ENCODE measurements at regions not wholly inside any gene's neighbourhood (a gene's known extent, or its start where the extent isn't known, plus 50 kb on each side); places are given as distances from the start of the nearest gene placed in this dataset.

DNA sequence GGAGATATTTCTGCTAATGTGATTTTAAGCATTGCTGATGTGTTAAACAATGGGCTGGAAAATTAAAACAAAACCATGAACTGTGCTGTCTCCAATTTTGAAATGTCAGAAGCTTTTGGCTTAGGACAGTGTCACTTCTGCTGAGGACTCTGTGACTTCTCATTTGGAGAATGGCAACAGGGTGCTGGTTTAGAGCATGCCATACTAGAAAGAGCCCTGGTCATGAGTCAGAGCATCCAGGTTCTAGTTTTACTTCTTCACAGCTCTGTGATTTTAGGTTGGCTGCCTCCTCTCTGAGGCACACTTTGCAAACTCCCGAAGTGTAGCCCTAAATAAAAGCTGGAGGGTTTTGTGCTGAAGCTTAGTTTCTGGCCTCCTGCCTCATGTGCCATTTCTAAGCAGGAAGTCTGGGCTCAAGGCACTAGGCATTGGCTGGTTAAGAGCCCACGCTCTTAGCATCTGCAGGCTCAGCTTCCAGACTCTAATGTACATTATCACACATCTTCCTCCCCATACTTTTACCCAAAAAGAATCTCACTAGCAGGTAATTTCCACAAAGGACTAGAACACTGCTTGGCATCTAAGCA lies 193.8 kb downstream of the CNTN3 start:
- no peaks in the 10 kb centered on the region for H3K4me1 ChIP-seq (ENCODE audit: control insufficient read depth, insufficient read depth, low read length)
- H3K9me3 ChIP-seq (replicated peaks; ENCODE audit: control insufficient read depth, insufficient read depth, low read length): no peaks in the 10 kb centered on the region
- H3K27me3 ChIP-seq (replicated peaks in 1 of 2; ENCODE audit: control insufficient read depth in 2 of 2, insufficient read depth in 2 of 2, low read length in 1 of 2): no peaks in the 10 kb centered on the region
- POLR2A ChIA-PET: no interaction called here
- in situ Hi-C loops (cut with MboI): no loop called here
- no peak for ATAC-seq
- H4K20me1 ChIP-seq (ENCODE audit: control insufficient read depth, insufficient read depth): no peaks in the 10 kb centered on the region
- H3K79me2 ChIP-seq (ENCODE audit: control insufficient read depth, insufficient read depth, low read length): no peaks in the 10 kb centered on the region
- FAIRE-seq: no peak
- CTCF ChIA-PET: no interaction called here
- SMC1A ChIA-PET (ENCODE audit: uncharacterized antibody, unreplicated experiment): no interaction called here
- BruUV-seq (replicated peaks): no TSS peak
- no peak for TF ChIP-seq BMI1 (IDR thresholded peaks at IDR 0.05; ENCODE audit: borderline replicate concordance)
- no peak for TF ChIP-seq ZNF207 (IDR thresholded peaks at IDR 0.05; ENCODE audit: borderline replicate concordance)
- no peak for TF ChIP-seq STAT3 (IDR thresholded peaks at IDR 0.05; ENCODE audit: low read depth, low read length)
- TF ChIP-seq RB1 (IDR thresholded peaks at IDR 0.05; ENCODE audit: borderline replicate concordance): no peak
- no peak for TF ChIP-seq EGR1 (IDR thresholded peaks at IDR 0.05; ENCODE audit: borderline replicate concordance in 1 of 2, low read depth in 2 of 2, low read length in 2 of 2)
- no peak for TF ChIP-seq RAD51 (IDR thresholded peaks at IDR 0.05)
- no peak for TF ChIP-seq CBX5 (IDR thresholded peaks at IDR 0.05; ENCODE audit: low read depth)
- no peak for TF ChIP-seq IKZF1 (conservative IDR thresholded peaks at IDR 0.05)
- 0% methylated on average over 2 of the region's 2 CpGs for WGBS (ENCODE audit: insufficient coverage, insufficient replicate concordance, low lambda C conversion rate, missing lambda C conversion rate)
- H3K9ac ChIP-seq (ENCODE audit: control insufficient read depth, insufficient read depth, low read length): no peak overlapping the region
- RAD21 ChIA-PET (ENCODE audit: unreplicated experiment): no interaction called here
- H3K27ac ChIP-seq (ENCODE audit: control insufficient read depth, insufficient read depth): no peak overlapping the region
- H3K4me3 ChIP-seq: no peak overlapping the region
- H3K4me2 ChIP-seq (ENCODE audit: control insufficient read depth, insufficient read depth): no peak overlapping the region
- intact Hi-C loops (cut with micrococcal nuclease; ENCODE audit: unreplicated experiment): no loop called here
- H3K36me3 ChIP-seq (ENCODE audit: control insufficient read depth in 2 of 2, insufficient read depth in 2 of 2, low read length in 1 of 2): no peaks in the 10 kb centered on the region
- no peak overlapping the region for H2AFZ ChIP-seq (ENCODE audit: control insufficient read depth, low read depth, low read length)
- DNase-seq (ENCODE audit: low read depth, low spot score): no peak

DNA sequence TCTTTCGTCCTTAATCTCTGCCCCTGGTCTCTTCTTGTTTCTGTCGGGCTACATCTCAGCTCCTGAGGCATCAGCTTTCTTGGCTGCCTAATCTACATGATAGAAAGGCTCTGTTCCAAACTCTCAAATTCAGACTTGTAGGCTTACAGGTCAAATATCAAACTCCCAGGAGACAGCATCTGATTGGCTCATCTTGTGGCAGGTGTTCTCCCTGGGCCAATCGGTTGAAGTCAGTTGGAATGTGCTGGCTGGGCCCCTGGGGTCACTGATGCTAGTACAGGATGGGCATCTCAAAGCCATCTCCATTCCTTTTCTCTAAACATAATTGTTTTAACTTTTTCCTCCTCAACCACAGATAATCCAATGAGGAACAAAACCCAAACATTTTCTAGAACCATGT lies 198.7 kb downstream of the CNTN3 start:
- H3K9me3 ChIP-seq (replicated peaks; ENCODE audit: control insufficient read depth, insufficient read depth, low read length): no peaks in the 10 kb centered on the region
- H4K20me1 ChIP-seq (ENCODE audit: control insufficient read depth, insufficient read depth): no peaks in the 10 kb centered on the region
- no peak overlapping the region for H2AFZ ChIP-seq (ENCODE audit: control insufficient read depth, low read depth, low read length)
- FAIRE-seq (no peak), ATAC-seq (no peak), DNase-seq (ENCODE audit: low read depth, low spot score) (no peak)
- ChIA-PET CTCF (no interaction called here), SMC1A (ENCODE audit: uncharacterized antibody, unreplicated experiment) (no interaction called here), POLR2A (no interaction called here), RAD21 (ENCODE audit: unreplicated experiment) (no interaction called here)
- no peaks in the 10 kb centered on the region for H3K4me1 ChIP-seq (ENCODE audit: control insufficient read depth, insufficient read depth, low read length)
- BruUV-seq (replicated peaks): no TSS peak
- no peaks in the 10 kb centered on the region for H3K36me3 ChIP-seq (ENCODE audit: control insufficient read depth in 2 of 2, insufficient read depth in 2 of 2, low read length in 1 of 2)
- intact Hi-C loops (cut with micrococcal nuclease; ENCODE audit: unreplicated experiment) (no loop called here), in situ Hi-C loops (cut with MboI) (no loop called here)
- no peak overlapping the region for H3K9ac ChIP-seq (ENCODE audit: control insufficient read depth, insufficient read depth, low read length)
- H3K27me3 ChIP-seq (replicated peaks in 1 of 2; ENCODE audit: control insufficient read depth in 2 of 2, insufficient read depth in 2 of 2, low read length in 1 of 2): no peaks in the 10 kb centered on the region
- WGBS (ENCODE audit: insufficient coverage, insufficient replicate concordance, low lambda C conversion rate, missing lambda C conversion rate): 17% methylated on average over 3 of the region's 3 CpGs
- no peak overlapping the region for H3K4me3 ChIP-seq
- no peak overlapping the region for H3K27ac ChIP-seq (ENCODE audit: control insufficient read depth, insufficient read depth)
- H3K79me2 ChIP-seq (ENCODE audit: control insufficient read depth, insufficient read depth, low read length): no peaks in the 10 kb centered on the region
- no peak overlapping the region for H3K4me2 ChIP-seq (ENCODE audit: control insufficient read depth, insufficient read depth)
- TF ChIP-seq, protein P1, sequence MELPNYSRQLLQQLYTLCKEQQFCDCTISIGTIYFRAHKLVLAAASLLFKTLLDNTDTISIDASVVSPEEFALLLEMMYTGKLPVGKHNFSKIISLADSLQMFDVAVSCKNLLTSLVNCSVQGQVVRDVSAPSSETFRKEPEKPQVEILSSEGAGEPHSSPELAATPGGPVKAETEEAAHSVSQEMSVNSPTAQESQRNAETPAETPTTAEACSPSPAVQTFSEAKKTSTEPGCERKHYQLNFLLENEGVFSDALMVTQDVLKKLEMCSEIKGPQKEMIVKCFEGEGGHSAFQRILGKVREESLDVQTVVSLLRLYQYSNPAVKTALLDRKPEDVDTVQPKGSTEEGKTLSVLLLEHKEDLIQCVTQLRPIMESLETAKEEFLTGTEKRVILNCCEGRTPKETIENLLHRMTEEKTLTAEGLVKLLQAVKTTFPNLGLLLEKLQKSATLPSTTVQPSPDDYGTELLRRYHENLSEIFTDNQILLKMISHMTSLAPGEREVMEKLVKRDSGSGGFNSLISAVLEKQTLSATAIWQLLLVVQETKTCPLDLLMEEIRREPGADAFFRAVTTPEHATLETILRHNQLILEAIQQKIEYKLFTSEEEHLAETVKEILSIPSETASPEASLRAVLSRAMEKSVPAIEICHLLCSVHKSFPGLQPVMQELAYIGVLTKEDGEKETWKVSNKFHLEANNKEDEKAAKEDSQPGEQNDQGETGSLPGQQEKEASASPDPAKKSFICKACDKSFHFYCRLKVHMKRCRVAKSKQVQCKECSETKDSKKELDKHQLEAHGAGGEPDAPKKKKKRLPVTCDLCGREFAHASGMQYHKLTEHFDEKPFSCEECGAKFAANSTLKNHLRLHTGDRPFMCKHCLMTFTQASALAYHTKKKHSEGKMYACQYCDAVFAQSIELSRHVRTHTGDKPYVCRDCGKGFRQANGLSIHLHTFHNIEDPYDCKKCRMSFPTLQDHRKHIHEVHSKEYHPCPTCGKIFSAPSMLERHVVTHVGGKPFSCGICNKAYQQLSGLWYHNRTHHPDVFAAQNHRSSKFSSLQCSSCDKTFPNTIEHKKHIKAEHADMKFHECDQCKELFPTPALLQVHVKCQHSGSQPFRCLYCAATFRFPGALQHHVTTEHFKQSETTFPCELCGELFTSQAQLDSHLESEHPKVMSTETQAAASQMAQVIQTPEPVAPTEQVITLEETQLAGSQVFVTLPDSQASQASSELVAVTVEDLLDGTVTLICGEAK (IDR thresholded peaks at IDR 0.05; ENCODE audit: borderline replicate concordance): no peak
- TF ChIP-seq GATAD2B (conservative IDR thresholded peaks at IDR 0.05; ENCODE audit: low read depth) (no peak), RAD21 (IDR thresholded peaks at IDR 0.05; ENCODE audit: insufficient read depth, low read depth, low read length) (no peak), LARP7 (IDR thresholded peaks at IDR 0.05) (no peak), IKZF2 (IDR thresholded peaks at IDR 0.05) (no peak), CBFB (IDR thresholded peaks at IDR 0.05; ENCODE audit: low read depth) (no peak), YBX1 (IDR thresholded peaks at IDR 0.05) (no peak), ZNF24 (IDR thresholded peaks at IDR 0.05) (no peak), SREBF2 (IDR thresholded peaks at IDR 0.05; ENCODE audit: low read length) (no peak), ZNF384 (IDR thresholded peaks at IDR 0.05; ENCODE audit: borderline replicate concordance, low read depth, low read length) (no peak)

All from GM12878 (cell line).